PC-3 (cell line): ENCODE measurements at regions not wholly inside any gene's neighbourhood (a gene's known extent, or its start where the extent isn't known, plus 50 kb on each side); places are given as distances from the start of the nearest gene placed in this dataset.

Source experiments
- ATAC-seq: fragments of 200-7000 bp; cut with Tn5 transposase; 2 replicates; pipeline ENCODE4 v1.9.1; 2020; ENCODE audit warnings: mild to moderate bottlenecking, moderate library complexity
- BruUV-seq: library from RNA; stranded (reverse); fragments of 400-500 nt; replicated peaks from 2 replicates; lab custom pipeline; 2021; lab: Mats Ljungman, UMichigan
- CTCF ChIA-PET: fragments of 300-600 bp; sonication (Branson Sonifier 250); formaldehyde crosslinking; loops from one replicate; lab custom pipeline; 2022; ENCODE audit warnings: antibody characterized with exemption; lab: Charles Lee
- POLR2A ChIA-PET: fragments of 300-600 bp; sonication (Branson Sonifier 250); formaldehyde crosslinking; loops from one replicate; lab custom pipeline; 2022; ENCODE audit warnings: antibody characterized with exemption; ENCODE audit not compliant: unreplicated experiment; lab: Charles Lee
- DNase-seq: peaks from one replicate; pipeline ENCODE4 v3.0.0-alpha.2; 2015
- H2AFZ ChIP-seq: fragments of 300-600 bp; sonication (generic); 2 replicates; pipeline ENCODE4 v1.6.0; 2016; ENCODE audit warnings: antibody characterized with exemption, low read length
- H3F3A ChIP-seq: fragments of 300-600 bp; sonication (generic); one replicate; pipeline ENCODE4 v1.6.0; 2017; ENCODE audit warnings: antibody characterized with exemption, low read length, control low read depth, mild to moderate bottlenecking; ENCODE audit not compliant: unreplicated experiment
- H3K27ac ChIP-seq: fragments of 300-600 bp; sonication (generic); 2 replicates; pipeline ENCODE4 v1.5.1; 2016; ENCODE audit warnings: mild to moderate bottlenecking, low read length
- H3K27me3 ChIP-seq: fragments of 300-600 bp; sonication (generic); 2 replicates; pipeline ENCODE4 v1.6.1; 2016; ENCODE audit warnings: low read length, mixed read lengths
- H3K36me3 ChIP-seq: fragments of 300-600 bp; sonication (generic); 2 replicates; pipeline ENCODE4 v1.6.1; 2016; ENCODE audit warnings: low read depth, mixed run types, low read length, mixed read lengths
- H3K4me1 ChIP-seq: fragments of 300-600 bp; sonication (generic); 2 replicates; pipeline ENCODE4 v1.5.1; 2016; ENCODE audit warnings: low read length; ENCODE audit not compliant: insufficient read depth
- H3K4me2 ChIP-seq: fragments of 300-600 bp; sonication (generic); 2 replicates; pipeline ENCODE4 v1.6.0; 2016; ENCODE audit warnings: low read length
- H3K4me3 ChIP-seq: fragments of 300-600 bp; sonication (generic); 2 replicates; pipeline ENCODE4 v1.5.1; 2016; ENCODE audit warnings: mild to moderate bottlenecking, low read length, mixed read lengths
- H3K79me2 ChIP-seq: fragments of 300-600 bp; sonication (generic); 2 replicates; pipeline ENCODE4 v1.6.1; 2017; ENCODE audit warnings: low read length, mixed read lengths
- H3K9ac ChIP-seq: fragments of 300-600 bp; sonication (generic); 2 replicates; pipeline ENCODE4 v1.6.0; 2016; ENCODE audit warnings: mild to moderate bottlenecking, low read length
- H3K9me2 ChIP-seq: fragments of 300-600 bp; sonication (generic); replicated peaks from 2 replicates; pipeline ENCODE4 v1.6.1; 2016; ENCODE audit warnings: mixed run types, low read length, mixed read lengths
- H3K9me3 ChIP-seq: fragments of 300-600 bp; sonication (generic); 2 replicates; pipeline ENCODE4 v1.6.1; 2016; ENCODE audit warnings: low read length, mixed read lengths
- H4K20me1 ChIP-seq: fragments of 300-600 bp; sonication (generic); 2 replicates; pipeline ENCODE4 v1.6.1; 2016; ENCODE audit warnings: low read length, mixed read lengths
- EZH2 ChIP-seq: fragments of 300-600 bp; sonication (generic); IDR thresholded peaks from one replicate; pipeline ENCODE4 v1.6.1; 2017; ENCODE audit warnings: antibody characterized with exemption, mild to moderate bottlenecking, low read length; ENCODE audit not compliant: unreplicated experiment
- EZH2phosphoT487 ChIP-seq: fragments of 300-600 bp; sonication (generic); IDR thresholded peaks from 2 replicates; pipeline ENCODE4 v1.6.1; 2018; ENCODE audit warnings: mild to moderate bottlenecking, antibody characterized with exemption, low read length, borderline replicate concordance
- intact Hi-C: fragments of 100-400 bp; cut with micrococcal nuclease; formaldehyde crosslinking; loops from 2 replicates; pipeline ENCODE4 v1.9.0; 2023
- TF ChIP-seq, protein P1 (sequence below): fragments of 300-600 bp; sonication (generic); conservative IDR thresholded peaks from 2 replicates; pipeline ENCODE4 v1.5.1; 2017; ENCODE audit warnings: antibody characterized with exemption, low read depth, mild to moderate bottlenecking, low read length

DNA sequence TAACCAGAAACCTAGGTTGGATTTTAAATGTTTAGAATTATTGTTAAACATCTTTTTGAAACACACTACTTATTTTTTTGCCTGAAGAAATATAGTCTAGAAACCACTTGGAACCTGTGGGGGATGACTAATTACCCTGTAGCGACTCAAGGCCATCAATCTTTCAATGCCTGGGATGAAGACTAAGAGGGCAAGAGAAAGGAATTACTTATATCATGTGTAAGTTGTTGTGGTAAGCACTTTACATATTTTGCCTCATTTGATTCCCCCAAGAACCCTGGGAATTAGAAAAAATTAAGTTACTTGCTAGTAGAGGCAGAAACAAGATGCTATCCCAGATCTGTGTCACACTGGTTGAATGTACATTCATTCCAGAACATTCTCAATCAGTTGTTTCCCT lies 170.9 kb upstream of the GRIA3 start:
- Histone ChIP-seq H3K9me3 (no peaks in the 10 kb centered on the region), H3K79me2 (no peaks in the 10 kb centered on the region), H3F3A (no peaks in the 10 kb centered on the region), H3K27me3 (no peaks in the 10 kb centered on the region), H3K9me2 (no peaks in the 10 kb centered on the region), H3K9ac (no peak overlapping the region), H2AFZ (no peak overlapping the region), H3K27ac (no peak overlapping the region), H3K4me2 (no peak overlapping the region), H3K4me1 (no peaks in the 10 kb centered on the region), H4K20me1 (no peaks in the 10 kb centered on the region), H3K4me3 (no peak overlapping the region), H3K36me3 (no peaks in the 10 kb centered on the region)
- ATAC-seq (no peak), DNase-seq (no peak)
- TF ChIP-seq EZH2, result no peak
- intact Hi-C loops, result no loop called here
- no TSS peak for BruUV-seq
- ChIA-PET POLR2A (no interaction called here), CTCF (no interaction called here)

DNA sequence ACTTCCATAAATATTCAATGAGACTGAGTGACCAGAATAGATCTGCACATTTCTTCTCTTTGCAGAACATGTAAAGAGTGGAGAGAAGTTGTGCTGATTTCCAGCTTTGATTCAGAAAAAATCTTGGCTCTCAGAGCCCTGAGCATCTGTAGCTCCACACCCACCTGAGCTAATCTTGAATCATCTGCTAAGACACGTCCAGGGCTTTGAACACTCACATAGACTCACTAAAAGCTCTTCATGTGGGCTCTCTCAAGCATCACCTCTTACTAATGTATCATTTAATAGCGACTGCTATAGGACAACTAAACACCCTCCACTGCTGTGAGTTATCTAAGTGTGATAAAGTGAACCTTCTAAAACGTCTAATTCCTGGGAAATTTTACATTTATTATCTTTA lies 147.7 kb upstream of the GRIA3 start:
- POLR2A ChIA-PET, result no interaction called here
- H3F3A ChIP-seq, result no peaks in the 10 kb centered on the region
- no peak overlapping the region for H2AFZ ChIP-seq
- no peak overlapping the region for H3K27ac ChIP-seq
- H3K27me3 ChIP-seq, result no peaks in the 10 kb centered on the region
- CTCF ChIA-PET, result no interaction called here
- DNase-seq (no peak), ATAC-seq (no peak)
- H3K79me2 ChIP-seq, result no peaks in the 10 kb centered on the region
- no peak overlapping the region for H3K4me2 ChIP-seq
- no peak overlapping the region for H3K4me3 ChIP-seq
- H3K9ac ChIP-seq, result no peak overlapping the region
- H4K20me1 ChIP-seq, result no peaks in the 10 kb centered on the region
- H3K9me3 ChIP-seq, result no peaks in the 10 kb centered on the region
- no TSS peak for BruUV-seq
- TF ChIP-seq EZH2phosphoT487 (no peak), EZH2 (no peak)
- TF ChIP-seq, protein P1, sequence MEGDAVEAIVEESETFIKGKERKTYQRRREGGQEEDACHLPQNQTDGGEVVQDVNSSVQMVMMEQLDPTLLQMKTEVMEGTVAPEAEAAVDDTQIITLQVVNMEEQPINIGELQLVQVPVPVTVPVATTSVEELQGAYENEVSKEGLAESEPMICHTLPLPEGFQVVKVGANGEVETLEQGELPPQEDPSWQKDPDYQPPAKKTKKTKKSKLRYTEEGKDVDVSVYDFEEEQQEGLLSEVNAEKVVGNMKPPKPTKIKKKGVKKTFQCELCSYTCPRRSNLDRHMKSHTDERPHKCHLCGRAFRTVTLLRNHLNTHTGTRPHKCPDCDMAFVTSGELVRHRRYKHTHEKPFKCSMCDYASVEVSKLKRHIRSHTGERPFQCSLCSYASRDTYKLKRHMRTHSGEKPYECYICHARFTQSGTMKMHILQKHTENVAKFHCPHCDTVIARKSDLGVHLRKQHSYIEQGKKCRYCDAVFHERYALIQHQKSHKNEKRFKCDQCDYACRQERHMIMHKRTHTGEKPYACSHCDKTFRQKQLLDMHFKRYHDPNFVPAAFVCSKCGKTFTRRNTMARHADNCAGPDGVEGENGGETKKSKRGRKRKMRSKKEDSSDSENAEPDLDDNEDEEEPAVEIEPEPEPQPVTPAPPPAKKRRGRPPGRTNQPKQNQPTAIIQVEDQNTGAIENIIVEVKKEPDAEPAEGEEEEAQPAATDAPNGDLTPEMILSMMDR, result no peak
- H3K36me3 ChIP-seq, result no peaks in the 10 kb centered on the region
- no peaks in the 10 kb centered on the region for H3K4me1 ChIP-seq
- intact Hi-C loops, result no loop called here
- no peaks in the 10 kb centered on the region for H3K9me2 ChIP-seq

DNA sequence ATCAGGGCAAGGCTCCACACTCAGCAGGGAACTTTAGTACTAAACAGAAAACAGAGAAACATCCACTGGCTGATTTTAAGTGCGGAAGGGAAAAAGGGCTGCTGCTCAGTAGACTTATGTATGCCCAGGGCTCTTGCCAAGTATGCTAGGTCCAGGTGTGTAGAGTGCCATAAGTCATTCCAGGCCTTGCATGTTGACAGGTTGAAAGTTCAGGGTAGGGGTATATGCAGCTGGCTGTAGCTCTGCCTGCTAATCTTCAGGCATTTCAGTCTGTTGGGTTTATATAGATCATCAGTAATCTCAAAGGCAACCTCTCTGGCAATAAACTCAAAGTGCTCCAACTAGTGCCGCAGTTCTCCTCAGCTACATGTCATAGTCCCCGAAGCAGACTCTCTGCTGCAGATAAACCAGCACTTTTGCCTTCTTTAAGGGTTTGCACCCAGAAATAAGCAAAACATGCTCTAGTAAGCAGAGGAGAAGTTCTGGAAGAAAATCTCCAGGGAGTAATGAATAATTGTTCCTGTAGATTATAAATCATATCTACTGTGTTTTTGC lies 134.9 kb upstream of the GRIA3 start:
- ChIA-PET CTCF (no interaction called here), POLR2A (no interaction called here)
- no peak overlapping the region for H2AFZ ChIP-seq
- intact Hi-C loops, result no loop called here
- no TSS peak for BruUV-seq
- no peaks in the 10 kb centered on the region for H3F3A ChIP-seq
- DNase-seq (no peak), ATAC-seq (no peak)
- no peaks in the 10 kb centered on the region for H3K4me1 ChIP-seq
- no peak overlapping the region for H3K4me2 ChIP-seq
- H3K79me2 ChIP-seq, result no peaks in the 10 kb centered on the region
- H3K9ac ChIP-seq, result no peak overlapping the region
- H3K9me2 ChIP-seq, result no peaks in the 10 kb centered on the region
- H3K4me3 ChIP-seq, result no peak overlapping the region
- no peak overlapping the region for H3K27ac ChIP-seq
- H3K9me3 ChIP-seq, result no peaks in the 10 kb centered on the region
- no peaks in the 10 kb centered on the region for H3K36me3 ChIP-seq
- H4K20me1 ChIP-seq, result no peaks in the 10 kb centered on the region
- no peaks in the 10 kb centered on the region for H3K27me3 ChIP-seq
- TF ChIP-seq EZH2phosphoT487 (no peak), EZH2 (no peak)
- TF ChIP-seq, protein P1, result no peak
